Esophagus squamous epithelium (tissue), 4 donors: ENCODE measurements at regions not wholly inside any gene's neighbourhood (a gene's known extent, or its start where the extent isn't known, plus 50 kb on each side); places are given as distances from the start of the nearest gene placed in this dataset.

Source experiments
- POLR2A ChIP-seq, 4 donors: fragments of 450-650 bp; IDR thresholded peaks; one replicate each; pipeline ENCODE4 v1.6.1; 2017; ENCODE audit warnings: antibody characterized with exemption in 4 of 4, mild to moderate bottlenecking in 4 of 4, moderate library complexity in 3 of 4
- TF ChIP-seq, protein P1 (sequence below), 6 experiments: fragments of 450-650 bp in 4 of 6; fragments of 200-600 bp in 2 of 6; sonication (generic) in 2 of 6; IDR thresholded peaks; one replicate each; pipeline ENCODE4 v1.5.1; 2016 to 2019; ENCODE audit warnings: antibody characterized with exemption in 6 of 6, mild to moderate bottlenecking in 4 of 6, moderate library complexity in 4 of 6

- TF ChIP-seq, protein P1, sequence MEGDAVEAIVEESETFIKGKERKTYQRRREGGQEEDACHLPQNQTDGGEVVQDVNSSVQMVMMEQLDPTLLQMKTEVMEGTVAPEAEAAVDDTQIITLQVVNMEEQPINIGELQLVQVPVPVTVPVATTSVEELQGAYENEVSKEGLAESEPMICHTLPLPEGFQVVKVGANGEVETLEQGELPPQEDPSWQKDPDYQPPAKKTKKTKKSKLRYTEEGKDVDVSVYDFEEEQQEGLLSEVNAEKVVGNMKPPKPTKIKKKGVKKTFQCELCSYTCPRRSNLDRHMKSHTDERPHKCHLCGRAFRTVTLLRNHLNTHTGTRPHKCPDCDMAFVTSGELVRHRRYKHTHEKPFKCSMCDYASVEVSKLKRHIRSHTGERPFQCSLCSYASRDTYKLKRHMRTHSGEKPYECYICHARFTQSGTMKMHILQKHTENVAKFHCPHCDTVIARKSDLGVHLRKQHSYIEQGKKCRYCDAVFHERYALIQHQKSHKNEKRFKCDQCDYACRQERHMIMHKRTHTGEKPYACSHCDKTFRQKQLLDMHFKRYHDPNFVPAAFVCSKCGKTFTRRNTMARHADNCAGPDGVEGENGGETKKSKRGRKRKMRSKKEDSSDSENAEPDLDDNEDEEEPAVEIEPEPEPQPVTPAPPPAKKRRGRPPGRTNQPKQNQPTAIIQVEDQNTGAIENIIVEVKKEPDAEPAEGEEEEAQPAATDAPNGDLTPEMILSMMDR (IDR thresholded peaks at IDR 0.05), result no peak
- no peak for TF ChIP-seq POLR2A (IDR thresholded peaks at IDR 0.05)
Measured at GRCh38 chr5:96283589-96283988, 149.5 kb downstream of the PCSK1 start.
